Peyer's patch (tissue), 4 donors: ENCODE measurements at regions not wholly inside any gene's neighbourhood (a gene's known extent, or its start where the extent isn't known, plus 50 kb on each side); places are given as distances from the start of the nearest gene placed in this dataset.

Source experiments
- DNase-seq, 3 donors: peaks; one replicate each; pipeline ENCODE4 v3.0.0-alpha.2; 2017 to 2019
- H3K27ac ChIP-seq, 4 donors: fragments of 200-600 bp; sonication (generic); one replicate each; pipeline ENCODE4 v1.5.1; 2016 to 2019
- H3K27me3 ChIP-seq, 2 donors: fragments of 200-600 bp; sonication (generic); one replicate each; pipeline ENCODE4 v1.5.1; 2019
- H3K36me3 ChIP-seq, 3 donors: fragments of 200-600 bp; sonication (generic); one replicate each; pipeline ENCODE4 v1.5.1; 2016 to 2019
- H3K4me1 ChIP-seq, 4 donors: fragments of 200-600 bp; sonication (generic); one replicate each; pipeline ENCODE4 v1.5.1; 2016 to 2019
- H3K4me3 ChIP-seq, 4 donors: fragments of 200-600 bp; sonication (generic); 1 replicate in 3 of 4; 2 replicates in 1 of 4; pipeline ENCODE4 v1.5.1; 2016 to 2019; ENCODE audit warnings: mild to moderate bottlenecking in 1 of 4
- H3K9me3 ChIP-seq, 4 donors: fragments of 200-600 bp; sonication (generic); one replicate each; pipeline ENCODE4 v1.5.1; 2016 to 2019; ENCODE audit warnings: mild to moderate bottlenecking in 1 of 4
- CTCF ChIP-seq, 6 experiments: fragments of 450-650 bp in 4 of 6; fragments of 200-600 bp in 2 of 6; sonication (generic) in 1 of 6; IDR thresholded peaks; one replicate each; pipeline ENCODE4 v1.5.1; 2017 to 2019; ENCODE audit warnings: antibody characterized with exemption in 6 of 6, mild to moderate bottlenecking in 3 of 6, moderate library complexity in 1 of 6
- POLR2A ChIP-seq, 2 donors: fragments of 450-650 bp; IDR thresholded peaks; one replicate each; pipeline ENCODE4 v1.5.1; 2017; ENCODE audit warnings: antibody characterized with exemption in 2 of 2, mild to moderate bottlenecking in 2 of 2, moderate library complexity in 2 of 2
- small RNA-seq, 2 donors: library from RNA; depleted of rRNA; stranded (forward); fragments of <200 nt; gene quantifications; one replicate each; pipeline ENCODE3, GENCODE V24; 2016

DNA sequence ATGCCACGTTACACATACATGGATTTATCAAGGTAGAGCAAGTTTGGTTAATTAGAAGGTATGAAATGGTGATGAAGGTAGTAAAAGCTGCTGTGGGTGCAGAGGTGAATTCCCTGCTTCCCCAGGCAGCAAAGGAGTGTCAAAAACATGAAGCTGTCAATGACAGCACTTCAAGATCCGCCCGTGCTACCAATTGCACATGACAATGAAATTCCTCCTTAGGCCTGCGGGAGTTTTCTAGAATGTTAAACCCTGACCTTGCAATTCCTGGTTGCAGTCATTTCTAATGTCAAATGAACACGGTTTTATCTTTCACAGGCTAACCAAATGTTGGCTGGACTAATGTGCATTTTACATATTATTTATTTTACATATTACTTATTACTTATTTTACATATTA, 67.7 kb upstream of the LSM14A start:
- TF ChIP-seq POLR2A (IDR thresholded peaks at IDR 0.05): no peak
- TF ChIP-seq CTCF (IDR thresholded peaks at IDR 0.05): no peak
- Histone ChIP-seq H3K27ac (no peak overlapping the region), H3K4me1 (no peaks in the 10 kb centered on the region), H3K9me3 (no peaks in the 10 kb centered on the region), H3K4me3 (no peak overlapping the region), H3K36me3 (no peaks in the 10 kb centered on the region), H3K27me3 (no peaks in the 10 kb centered on the region)
- no peak for DNase-seq

DNA sequence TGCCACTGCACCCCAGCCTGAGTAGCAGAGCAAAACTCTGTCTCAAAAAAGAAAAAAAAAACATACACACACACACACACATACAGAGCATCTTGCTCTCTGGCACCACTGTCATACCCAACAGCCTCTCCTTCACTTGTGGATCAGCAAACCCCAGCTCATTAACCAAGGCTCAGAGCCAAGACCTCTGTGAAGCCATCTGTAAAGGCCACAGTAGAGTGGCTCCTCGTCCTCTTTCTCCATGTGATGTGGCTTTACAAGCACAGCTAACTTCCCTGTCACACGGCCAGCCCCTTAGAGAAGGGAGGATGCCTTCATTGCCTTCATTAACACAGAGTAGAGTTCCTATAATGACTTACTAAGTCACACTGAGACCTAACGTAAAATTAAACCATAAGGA, 62.7 kb upstream of the LSM14A start:
- Histone ChIP-seq H3K36me3 (no peaks in the 10 kb centered on the region), H3K4me1 (no peaks in the 10 kb centered on the region)
- TF ChIP-seq POLR2A (IDR thresholded peaks at IDR 0.05) (no peak), CTCF (IDR thresholded peaks at IDR 0.05) (no peak)

GRCh38 chr19:34118879-34119748, 53.2 kb upstream of the LSM14A start:
- Histone ChIP-seq H3K27me3 (no peaks in the 10 kb centered on the region), H3K36me3 (no peaks in the 10 kb centered on the region), H3K27ac (no peak overlapping the region), H3K9me3 (no peaks in the 10 kb centered on the region), H3K4me3 (no peak overlapping the region), H3K4me1 (no peaks in the 10 kb centered on the region)
- TF ChIP-seq POLR2A (IDR thresholded peaks at IDR 0.05) (no peak), CTCF (IDR thresholded peaks at IDR 0.05) (no peak)
- no peak for DNase-seq

More for the DNA sequence above, 62.7 kb upstream of the LSM14A start:
- H3K4me3 ChIP-seq: no peak overlapping the region
- no peak for DNase-seq
- no peak overlapping the region for H3K27ac ChIP-seq
- no peaks in the 10 kb centered on the region for H3K27me3 ChIP-seq
- H3K9me3 ChIP-seq: no peaks in the 10 kb centered on the region

DNA sequence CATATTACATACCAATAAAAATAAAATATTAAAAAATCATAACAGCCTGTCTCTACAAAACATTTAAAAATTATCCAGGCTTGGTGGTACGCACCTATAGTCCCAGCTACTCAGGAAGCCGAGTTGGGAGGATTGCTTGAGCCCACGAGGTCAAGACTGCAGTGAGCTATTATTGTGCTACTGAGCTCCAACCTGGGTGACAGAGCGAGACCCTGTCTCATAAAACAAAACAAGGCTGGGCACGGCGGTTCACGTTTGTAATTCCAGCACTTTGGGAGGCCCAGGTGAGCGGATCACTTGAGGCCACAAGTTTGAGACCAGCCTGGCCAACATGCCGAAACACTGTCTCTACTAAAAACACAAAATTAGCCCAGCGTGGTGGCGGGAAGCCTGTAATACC, 52.2 kb upstream of the LSM14A start:
- H3K4me1 ChIP-seq: no peaks in the 10 kb centered on the region
- DNase-seq: no peak
- TF ChIP-seq CTCF (IDR thresholded peaks at IDR 0.05): no peak
- no peak for TF ChIP-seq POLR2A (IDR thresholded peaks at IDR 0.05)
- no peaks in the 10 kb centered on the region for H3K27me3 ChIP-seq
- H3K36me3 ChIP-seq: no peaks in the 10 kb centered on the region
- no peaks in the 10 kb centered on the region for H3K9me3 ChIP-seq
- no peak overlapping the region for H3K27ac ChIP-seq
- H3K4me3 ChIP-seq: no peak overlapping the region

DNA sequence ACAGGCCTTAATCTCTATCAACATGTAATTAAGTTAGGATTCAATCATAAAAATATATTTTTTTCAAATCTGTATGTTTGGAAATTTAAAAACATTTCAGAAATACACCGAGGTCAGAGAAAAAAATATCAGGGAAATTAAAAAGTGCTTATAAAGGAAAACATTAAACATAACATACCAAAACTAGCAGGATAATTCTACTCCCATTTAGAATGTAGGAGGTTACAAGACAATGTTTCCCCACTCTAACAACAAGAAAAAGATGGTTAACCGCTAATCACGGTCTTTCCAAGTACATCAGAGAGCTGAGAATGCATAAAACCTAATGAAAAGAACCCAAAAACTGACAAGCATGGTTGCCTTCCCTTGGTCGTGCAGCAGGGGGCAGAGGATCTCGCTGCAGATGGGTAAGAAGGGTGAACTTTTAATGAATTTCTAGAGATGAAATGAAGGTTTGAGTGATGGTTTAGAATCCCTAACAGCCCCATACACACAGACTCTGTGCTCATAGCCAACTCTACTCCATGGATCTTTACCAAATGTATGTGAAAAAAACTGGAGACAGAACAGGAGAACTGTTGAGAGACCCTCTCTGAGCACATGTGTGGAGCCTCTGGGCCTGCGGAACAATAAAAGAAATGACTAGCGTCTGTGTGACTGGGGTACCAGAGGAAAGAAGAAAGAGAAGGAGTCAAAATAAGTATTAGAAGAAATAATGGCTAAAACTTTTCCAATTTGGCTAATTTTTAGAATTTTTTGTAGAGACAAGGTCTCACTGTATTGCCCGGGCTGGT, 51.3 kb upstream of the LSM14A start:
- H3K9me3 ChIP-seq: no peaks in the 10 kb centered on the region
- no peak overlapping the region for H3K4me3 ChIP-seq
- DNase-seq: no peak
- H3K36me3 ChIP-seq: no peaks in the 10 kb centered on the region
- no peak overlapping the region for H3K27ac ChIP-seq
- peak in 4 of 6 experiments; percentile 47 to 53 (median 48) for TF ChIP-seq CTCF (IDR thresholded peaks at IDR 0.05)
- TF ChIP-seq POLR2A (IDR thresholded peaks at IDR 0.05): no peak
- H3K4me1 ChIP-seq: no peaks in the 10 kb centered on the region
- no peaks in the 10 kb centered on the region for H3K27me3 ChIP-seq

Small RNA genes lying in the stretch of these regions (small RNA-seq; reads per million reads assigned to genes)
- gene RN7SL150P (0 reads per million in 2 donors), gene RPS4XP23 (0 reads per million in 2 donors)
